ENCODE measurements at regions not wholly inside any gene's neighbourhood (a gene's known extent, or its start where the extent isn't known, plus 50 kb on each side); places are given as distances from the start of the nearest gene placed in this dataset.

GRCh38 chr10:35696392-35697287 lies 54.5 kb upstream of the FZD8 start:
- no peak for DNase-seq (ENCODE audit: low spot score)
- intact Hi-C loops (cut with DNase I), result no loop called here

- intact Hi-C loops (cut with DNase I), result no loop called here
- no peak for DNase-seq (ENCODE audit: low spot score)
These were observed 51.7 kb upstream of the FZD8 start for GRCh38 chr10:35693800-35694199.

Data from cardiac septum (tissue), 1 donor.